RCC 7860 (cell line): ENCODE measurements at regions not wholly inside any gene's neighbourhood (a gene's known extent, or its start where the extent isn't known, plus 50 kb on each side); places are given as distances from the start of the nearest gene placed in this dataset.
A peak's percentile ranks its signal among the peaks of the same experiment; 100 is the strongest.

Experiments used
- DNase-seq: peaks from one replicate; pipeline ENCODE4 v3.0.0-alpha.2; 2015; ENCODE audit warnings: low spot score
- FAIRE-seq: peaks from 2 replicates; lab custom pipeline; 2012; peaks lifted over from hg19 to GRCh38; lab: Jason Lieb, UNC

- DNase-seq (peak; percentile 90), FAIRE-seq (peak; percentile 93)
Measured at GRCh38 chr4:121448231-121448630, 67.4 kb upstream of the QRFPR start.

GRCh38 chr4:121439669-121440068 lies 58.9 kb upstream of the QRFPR start:
- DNase-seq = no peak
- FAIRE-seq = no peak
